NT2/D1 (cell line): ENCODE measurements at regions not wholly inside any gene's neighbourhood (a gene's known extent, or its start where the extent isn't known, plus 50 kb on each side); places are given as distances from the start of the nearest gene placed in this dataset.

ENCODE experiments used
- SUZ12 ChIP-seq: IDR thresholded peaks from 2 replicates; pipeline ENCODE4 v1.6.1; 2011; ENCODE audit not compliant: insufficient read length, insufficient read depth; ENCODE audit errors: extremely low read depth
- YY1 ChIP-seq: IDR thresholded peaks from 2 replicates; pipeline ENCODE4 v1.6.1; 2011; ENCODE audit not compliant: insufficient read length, insufficient read depth
- ZNF274 ChIP-seq: IDR thresholded peaks from 2 replicates; pipeline ENCODE4 v1.6.1; 2011; ENCODE audit warnings: mild to moderate bottlenecking, low read depth, low read length

DNA sequence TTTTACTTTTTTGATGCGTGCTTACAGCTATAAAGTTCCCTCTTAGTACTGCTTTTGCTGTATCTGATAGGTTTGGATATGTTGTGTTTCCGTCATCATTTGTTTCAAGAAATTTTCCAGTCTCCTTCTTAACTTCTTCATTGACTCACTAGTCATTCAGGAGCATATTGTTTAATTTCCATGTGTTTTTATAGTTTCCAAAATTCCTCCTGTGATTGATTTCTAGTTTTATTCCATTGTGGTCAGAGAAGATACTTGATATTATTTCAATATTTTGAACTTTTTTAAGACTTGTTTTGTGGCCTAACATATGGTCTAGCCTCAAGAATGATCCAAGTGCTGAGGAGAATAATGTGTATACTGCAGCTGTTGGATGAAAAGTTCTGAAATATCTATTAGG lies 75.5 kb upstream of the CREB5 start:
- TF ChIP-seq SUZ12 (no peak), ZNF274 (no peak), YY1 (no peak)
